ENCODE measurements at regions not wholly inside any gene's neighbourhood (a gene's known extent, or its start where the extent isn't known, plus 50 kb on each side); places are given as distances from the start of the nearest gene placed in this dataset.

DNA sequence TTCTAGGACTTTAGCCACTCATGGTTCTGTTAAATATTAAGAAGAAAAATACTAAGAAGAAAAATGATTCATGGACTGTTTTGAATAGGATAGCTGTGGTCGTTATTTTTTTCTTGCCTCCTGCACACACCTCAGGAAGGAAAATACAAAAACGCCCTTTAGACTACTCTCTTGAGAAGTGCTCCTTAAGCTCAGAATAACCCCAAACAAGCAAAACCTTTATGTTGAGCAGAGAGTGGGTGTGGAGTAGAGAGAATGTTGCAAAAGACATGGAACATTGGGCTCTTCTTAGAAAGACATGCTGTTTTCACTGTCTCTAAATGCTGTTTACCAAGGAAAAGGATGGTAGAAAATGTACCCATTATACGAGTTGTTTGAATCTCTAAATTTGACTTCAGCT, 140.3 kb downstream of the LMNTD1 start:
- no peak overlapping the region for H3K4me3 ChIP-seq (ENCODE audit: low read depth, low read length)
- Mint-ChIP-seq H3K4me3 (ENCODE audit: unreplicated experiment) (no peak overlapping the region), H3K27me3 (ENCODE audit: insufficient read depth, unreplicated experiment) (no peaks in the 10 kb centered on the region), H3K4me1 (ENCODE audit: low read depth, unreplicated experiment) (no peaks in the 10 kb centered on the region), H3K27ac (ENCODE audit: unreplicated experiment) (no peak overlapping the region), H3K36me3 (ENCODE audit: insufficient read depth, unreplicated experiment) (no peaks in the 10 kb centered on the region), H3K9me3 (ENCODE audit: unreplicated experiment) (no peaks in the 10 kb centered on the region)
- no TSS peak for BruUV-seq (replicated peaks)
- TF ChIP-seq, protein P1, sequence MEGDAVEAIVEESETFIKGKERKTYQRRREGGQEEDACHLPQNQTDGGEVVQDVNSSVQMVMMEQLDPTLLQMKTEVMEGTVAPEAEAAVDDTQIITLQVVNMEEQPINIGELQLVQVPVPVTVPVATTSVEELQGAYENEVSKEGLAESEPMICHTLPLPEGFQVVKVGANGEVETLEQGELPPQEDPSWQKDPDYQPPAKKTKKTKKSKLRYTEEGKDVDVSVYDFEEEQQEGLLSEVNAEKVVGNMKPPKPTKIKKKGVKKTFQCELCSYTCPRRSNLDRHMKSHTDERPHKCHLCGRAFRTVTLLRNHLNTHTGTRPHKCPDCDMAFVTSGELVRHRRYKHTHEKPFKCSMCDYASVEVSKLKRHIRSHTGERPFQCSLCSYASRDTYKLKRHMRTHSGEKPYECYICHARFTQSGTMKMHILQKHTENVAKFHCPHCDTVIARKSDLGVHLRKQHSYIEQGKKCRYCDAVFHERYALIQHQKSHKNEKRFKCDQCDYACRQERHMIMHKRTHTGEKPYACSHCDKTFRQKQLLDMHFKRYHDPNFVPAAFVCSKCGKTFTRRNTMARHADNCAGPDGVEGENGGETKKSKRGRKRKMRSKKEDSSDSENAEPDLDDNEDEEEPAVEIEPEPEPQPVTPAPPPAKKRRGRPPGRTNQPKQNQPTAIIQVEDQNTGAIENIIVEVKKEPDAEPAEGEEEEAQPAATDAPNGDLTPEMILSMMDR (IDR thresholded peaks at IDR 0.05; ENCODE audit: insufficient read depth in 1 of 2, low read depth in 1 of 2, low read length in 1 of 2, severe bottlenecking in 1 of 2, unreplicated experiment in 1 of 2) = no peak
- H3K27me3 ChIP-seq (replicated peaks; ENCODE audit: control insufficient read depth, insufficient read depth, low read length) = no peaks in the 10 kb centered on the region
- POLR2A ChIA-PET = no interaction called here
- CTCF ChIA-PET = interaction anchor here (0.7 kb wide), 1 partner anchor 114 kb away, joined by 6 read pairs; no protein-coding TSS in a partner anchor
- no peak for DNase-seq
- no peaks in the 10 kb centered on the region for H3K4me1 ChIP-seq
- intact Hi-C loops (cut with micrococcal nuclease; ENCODE audit: unreplicated experiment) = no loop called here
- H3K36me3 ChIP-seq (ENCODE audit: control insufficient read depth, insufficient read depth, low read length) = no peaks in the 10 kb centered on the region
- no peaks in the 10 kb centered on the region for H3K9me3 ChIP-seq

DNA sequence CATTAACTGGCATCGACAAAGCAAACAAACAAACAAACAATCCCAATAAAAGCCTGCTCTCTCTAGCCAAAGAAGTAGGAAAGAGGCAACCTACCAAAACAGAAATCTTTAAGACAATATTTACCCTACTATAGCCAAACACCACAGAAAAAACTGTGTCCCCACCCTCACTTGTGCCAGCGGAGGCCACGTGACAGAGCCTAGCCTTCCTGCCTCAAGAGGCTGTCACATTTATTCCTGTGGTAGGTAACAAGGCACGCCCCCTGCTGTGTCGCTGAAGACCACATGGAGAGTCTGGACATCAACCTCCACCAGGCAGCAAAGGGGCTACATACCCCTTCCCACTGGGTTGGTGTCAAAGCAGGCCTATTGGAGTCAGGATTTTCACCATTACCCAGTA, 148.1 kb downstream of the LMNTD1 start:
- intact Hi-C loops (cut with micrococcal nuclease; ENCODE audit: unreplicated experiment) = no loop called here
- ChIA-PET POLR2A (no interaction called here), CTCF (no interaction called here)
- Histone ChIP-seq H3K9me3 (peaks cover 16% of the 10 kb centered on the region), H3K4me1 (no peaks in the 10 kb centered on the region), H3K36me3 (ENCODE audit: control insufficient read depth, insufficient read depth, low read length) (no peaks in the 10 kb centered on the region), H3K27me3 (replicated peaks; ENCODE audit: control insufficient read depth, insufficient read depth, low read length) (no peaks in the 10 kb centered on the region), H3K4me3 (ENCODE audit: low read depth, low read length) (no peak overlapping the region)
- no peaks in the 10 kb centered on the region for H3K36me3 Mint-ChIP-seq (ENCODE audit: insufficient read depth, unreplicated experiment)
- peak in 1 of 2 experiments; percentile 26 for DNase-seq
- no peak overlapping the region for H3K27ac Mint-ChIP-seq (ENCODE audit: unreplicated experiment)
- H3K4me1 Mint-ChIP-seq (ENCODE audit: low read depth, unreplicated experiment) = no peaks in the 10 kb centered on the region
- no peaks in the 10 kb centered on the region for H3K27me3 Mint-ChIP-seq (ENCODE audit: insufficient read depth, unreplicated experiment)
- no TSS peak for BruUV-seq (replicated peaks)
- peaks cover 24% of the 10 kb centered on the region for H3K9me3 Mint-ChIP-seq (ENCODE audit: unreplicated experiment)
- peak overlapping the region; percentile 40 for H3K4me3 Mint-ChIP-seq (ENCODE audit: unreplicated experiment)
- TF ChIP-seq, protein P1 (IDR thresholded peaks at IDR 0.05; ENCODE audit: insufficient read depth in 1 of 2, low read depth in 1 of 2, low read length in 1 of 2, severe bottlenecking in 1 of 2, unreplicated experiment in 1 of 2) = no peak

DNA sequence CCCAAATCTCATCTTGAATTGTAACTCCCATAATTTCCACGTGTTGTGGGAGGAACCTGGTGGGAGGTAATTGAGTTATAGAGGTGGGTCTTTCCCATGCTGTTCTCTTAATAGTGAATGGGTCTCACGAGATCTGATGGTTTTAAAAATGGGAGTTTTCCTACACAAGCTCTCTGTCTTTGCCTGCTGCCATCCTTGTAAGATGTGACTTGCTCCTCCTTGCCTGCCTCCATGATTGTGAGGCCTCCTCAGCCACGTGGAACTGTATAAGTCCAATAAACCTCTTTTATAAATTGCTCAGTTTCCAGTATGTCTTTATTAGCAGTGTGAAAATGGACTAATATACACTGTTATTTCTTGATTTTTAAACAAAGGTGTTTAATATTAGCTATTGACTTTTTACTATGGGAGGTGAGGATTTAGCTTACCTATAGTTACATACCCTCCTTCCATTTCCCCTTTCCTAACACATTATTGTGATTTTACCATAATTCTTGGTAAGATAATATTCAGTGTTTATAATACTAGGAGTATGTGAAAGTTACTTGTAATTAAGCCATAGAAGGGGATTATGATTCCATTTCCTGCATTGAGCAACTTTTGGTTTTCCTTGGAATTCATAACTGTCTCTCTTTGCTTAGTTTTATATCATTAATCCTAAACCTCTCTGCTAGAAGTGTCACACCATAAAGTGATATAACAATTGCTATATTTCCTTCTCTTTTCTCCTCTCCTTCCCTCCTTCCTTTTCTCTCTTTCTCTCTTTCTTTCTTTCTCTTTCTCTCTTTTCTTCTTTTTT, 151.0 kb upstream of the KRAS start:
- Histone ChIP-seq H3K36me3 (ENCODE audit: control insufficient read depth, insufficient read depth, low read length) (no peaks in the 10 kb centered on the region), H3K27me3 (replicated peaks; ENCODE audit: control insufficient read depth, insufficient read depth, low read length) (no peaks in the 10 kb centered on the region), H3K4me1 (no peaks in the 10 kb centered on the region), H3K4me3 (ENCODE audit: low read depth, low read length) (no peak overlapping the region), H3K9me3 (peaks cover 15% of the 10 kb centered on the region)
- intact Hi-C loops (cut with micrococcal nuclease; ENCODE audit: unreplicated experiment) = no loop called here
- Mint-ChIP-seq H3K27ac (ENCODE audit: unreplicated experiment) (no peak overlapping the region), H3K4me3 (ENCODE audit: unreplicated experiment) (no peak overlapping the region), H3K9me3 (ENCODE audit: unreplicated experiment) (peaks cover 31% of the 10 kb centered on the region), H3K27me3 (ENCODE audit: insufficient read depth, unreplicated experiment) (no peaks in the 10 kb centered on the region), H3K36me3 (ENCODE audit: insufficient read depth, unreplicated experiment) (no peaks in the 10 kb centered on the region), H3K4me1 (ENCODE audit: low read depth, unreplicated experiment) (no peaks in the 10 kb centered on the region)
- POLR2A ChIA-PET = no interaction called here
- no peak for DNase-seq
- BruUV-seq (replicated peaks) = no TSS peak
- TF ChIP-seq, protein P1 (IDR thresholded peaks at IDR 0.05; ENCODE audit: insufficient read depth in 1 of 2, low read depth in 1 of 2, low read length in 1 of 2, severe bottlenecking in 1 of 2, unreplicated experiment in 1 of 2) = no peak
- CTCF ChIA-PET = no interaction called here
